GDM1 (cell line): ENCODE measurements at regions not wholly inside any gene's neighbourhood (a gene's known extent, or its start where the extent isn't known, plus 50 kb on each side); places are given as distances from the start of the nearest gene placed in this dataset.

Experiments used
- DNase-seq: peaks from one replicate; lab custom pipeline; 2025; lab: John Stamatoyannopoulos, UW

- no peak for DNase-seq
These were observed 105.4 kb upstream of the SPRED2 start for GRCh38 chr2:65537651-65538385.

GRCh38 chr2:65536596-65536995 lies 104.2 kb upstream of the SPRED2 start:
- DNase-seq: no peak

- DNase-seq: no peak
These were observed 100.5 kb upstream of the SPRED2 start for GRCh38 chr2:65532937-65533336.

- DNase-seq: no peak
These were observed 99.9 kb upstream of the SPRED2 start for GRCh38 chr2:65532326-65532725.

GRCh38 chr2:65530547-65531320 lies 98.3 kb upstream of the SPRED2 start:
- no peak for DNase-seq

- no peak for DNase-seq
These were observed 97.0 kb upstream of the SPRED2 start for GRCh38 chr2:65529419-65529818.

GRCh38 chr2:65528241-65528574 lies 95.8 kb upstream of the SPRED2 start:
- no peak for DNase-seq

- no peak for DNase-seq
These were observed 95.2 kb upstream of the SPRED2 start for GRCh38 chr2:65527451-65528240.

GRCh38 chr2:65525616-65526231 lies 93.3 kb upstream of the SPRED2 start:
- no peak for DNase-seq

- DNase-seq: no peak
These were observed 90.5 kb upstream of the SPRED2 start for GRCh38 chr2:65522922-65523321.

GRCh38 chr2:65518751-65519150 lies 86.4 kb upstream of the SPRED2 start:
- DNase-seq: no peak

GRCh38 chr2:65514555-65515195 lies 82.3 kb upstream of the SPRED2 start:
- no peak for DNase-seq

- DNase-seq: no peak
These were observed 80.4 kb upstream of the SPRED2 start for GRCh38 chr2:65512783-65513182.

GRCh38 chr2:65511306-65511705 lies 78.9 kb upstream of the SPRED2 start:
- DNase-seq: no peak

- DNase-seq: no peak
These were observed 75.8 kb upstream of the SPRED2 start for GRCh38 chr2:65508225-65508624.

- no peak for DNase-seq
These were observed 75.0 kb upstream of the SPRED2 start for GRCh38 chr2:65507102-65508069.

GRCh38 chr2:65504814-65505697 lies 72.7 kb upstream of the SPRED2 start:
- no peak for DNase-seq

GRCh38 chr2:65504201-65504600 lies 71.8 kb upstream of the SPRED2 start:
- no peak for DNase-seq

GRCh38 chr2:65503746-65504145 lies 71.3 kb upstream of the SPRED2 start:
- no peak for DNase-seq

- no peak for DNase-seq
These were observed 69.4 kb upstream of the SPRED2 start for GRCh38 chr2:65501836-65502235.
